RCC 7860 (cell line): ENCODE measurements at regions not wholly inside any gene's neighbourhood (a gene's known extent, or its start where the extent isn't known, plus 50 kb on each side); places are given as distances from the start of the nearest gene placed in this dataset.
"Not testable (repeated sequence)": the region's sequence is repeated elsewhere in the genome, so short reads cannot be mapped to it uniquely, and the experiment has no call there.

Source experiments
- DNase-seq: peaks from one replicate; pipeline ENCODE4 v3.0.0-alpha.2; 2015; ENCODE audit warnings: low spot score
- FAIRE-seq: peaks from 2 replicates; lab custom pipeline; 2012; peaks lifted over from hg19 to GRCh38; lab: Jason Lieb, UNC

- FAIRE-seq (no peak), DNase-seq (no peak)
These were observed 425.2 kb downstream of the RPS29 start for GRCh38 chr14:49160983-49161382.

- no peak for FAIRE-seq
- no peak for DNase-seq
These were observed 427.1 kb downstream of the RPS29 start for GRCh38 chr14:49159081-49159480.

GRCh38 chr14:49139593-49139992 is 446.6 kb downstream of the RPS29 start:
- DNase-seq (no peak), FAIRE-seq (no peak)

GRCh38 chr14:49134940-49135339 is 451.2 kb downstream of the RPS29 start:
- FAIRE-seq (no peak), DNase-seq (no peak)

- DNase-seq (no peak), FAIRE-seq (no peak)
These were observed 464.9 kb downstream of the RPS29 start for GRCh38 chr14:49121246-49121645.

GRCh38 chr14:49114161-49114893 is 471.9 kb downstream of the RPS29 start:
- FAIRE-seq (no peak), DNase-seq (no peak)

- peak; percentile 29 for DNase-seq
- FAIRE-seq, result no peak
These were observed 479.2 kb downstream of the RPS29 start for GRCh38 chr14:49106741-49107667.

- no peak for FAIRE-seq
- DNase-seq, result no peak
These were observed 480.2 kb downstream of the RPS29 start for GRCh38 chr14:49105956-49106355.

- no peak for DNase-seq
- no peak for FAIRE-seq
These were observed 480.7 kb downstream of the RPS29 start for GRCh38 chr14:49105512-49105911.

GRCh38 chr14:49092345-49092744 is 493.8 kb downstream of the RPS29 start:
- no peak for DNase-seq
- no peak for FAIRE-seq

GRCh38 chr14:49089107-49089506 is 497.1 kb downstream of the RPS29 start:
- FAIRE-seq (no peak), DNase-seq (no peak)

GRCh38 chr14:49073292-49073691 is 512.9 kb downstream of the RPS29 start:
- FAIRE-seq, result not testable (repeated sequence)

GRCh38 chr14:49058511-49058910 is 527.7 kb downstream of the RPS29 start:
- DNase-seq, result no peak
- no peak for FAIRE-seq

More at GRCh38 chr14:49073292-49073691, 512.9 kb downstream of the RPS29 start:
- not testable (repeated sequence) for DNase-seq

GRCh38 chr14:49057838-49058510 is 528.2 kb downstream of the RPS29 start:
- FAIRE-seq (no peak), DNase-seq (no peak)

- FAIRE-seq, result no peak
These were observed 530.2 kb downstream of the RPS29 start for GRCh38 chr14:49056021-49056420.

GRCh38 chr14:49052521-49052920 is 533.7 kb downstream of the RPS29 start:
- DNase-seq, result peak; percentile 14
- no peak for FAIRE-seq

More at GRCh38 chr14:49056021-49056420, 530.2 kb downstream of the RPS29 start:
- no peak for DNase-seq

GRCh38 chr14:49051328-49052060 is 534.7 kb downstream of the RPS29 start:
- DNase-seq (peak; percentile 60), FAIRE-seq (no peak)

- DNase-seq, result no peak
These were observed 535.4 kb downstream of the RPS29 start for GRCh38 chr14:49050822-49051221.

GRCh38 chr14:49049711-49050110 is 536.5 kb downstream of the RPS29 start:
- FAIRE-seq (no peak), DNase-seq (no peak)

More at GRCh38 chr14:49050822-49051221, 535.4 kb downstream of the RPS29 start:
- FAIRE-seq, result no peak

GRCh38 chr14:49044981-49045380 is 541.2 kb downstream of the RPS29 start:
- DNase-seq, result no peak
- no peak for FAIRE-seq
